WTC11 (cell line): ENCODE measurements at regions not wholly inside any gene's neighbourhood (a gene's known extent, or its start where the extent isn't known, plus 50 kb on each side); places are given as distances from the start of the nearest gene placed in this dataset.

ENCODE experiments used
- ATAC-seq: fragments of 200-7000 bp; cut with Tn5 transposase; 2 replicates; pipeline ENCODE4 v1.10.0; 2021; ENCODE audit warnings: mild to moderate bottlenecking, moderate library complexity
- CTCF ChIA-PET: fragments of 300-600 bp; sonication (Branson Sonifier 250); formaldehyde crosslinking; loops from one replicate; lab custom pipeline; 2021; ENCODE audit warnings: antibody characterized with exemption; lab: Charles Lee
- POLR2A ChIA-PET: fragments of 350-600 bp; sonication (Branson Sonifier 250); formaldehyde crosslinking; loops from one replicate; lab custom pipeline; 2021; ENCODE audit warnings: antibody characterized with exemption; lab: Charles Lee
- DNase-seq: peaks from one replicate; pipeline ENCODE4 v3.0.0; 2021; ENCODE audit warnings: low spot score
- H3K27ac Mint-ChIP-seq: 2 replicates; pipeline ENCODE4 v1.8.0; 2021; ENCODE audit warnings: mixed read lengths
- H3K27me3 Mint-ChIP-seq: 2 replicates; pipeline ENCODE4 v1.8.0; 2021; ENCODE audit warnings: low read depth, mild to moderate bottlenecking, moderate library complexity, mixed read lengths
- H3K36me3 Mint-ChIP-seq: 2 replicates; pipeline ENCODE4 v1.8.0; 2021; ENCODE audit warnings: mixed read lengths
- H3K4me1 Mint-ChIP-seq: 2 replicates; pipeline ENCODE4 v1.8.0; 2022; ENCODE audit warnings: mixed read lengths
- H3K4me3 Mint-ChIP-seq: 2 replicates; pipeline ENCODE4 v1.8.0; 2021; ENCODE audit warnings: mild to moderate bottlenecking, moderate library complexity, mixed read lengths
- H3K9me3 Mint-ChIP-seq: 2 replicates; pipeline ENCODE4 v1.8.0; 2021; ENCODE audit warnings: mixed read lengths
- E2F1 ChIP-seq: sonication (generic); formaldehyde crosslinking; IDR thresholded peaks from 2 replicates; pipeline ENCODE4 v1.8.0; 2022; ENCODE audit warnings: mild to moderate bottlenecking, missing genetic modification reagents
- GRHL2 ChIP-seq: fragments of 250-450 bp; sonication (Bioruptor Pico); IDR thresholded peaks from 2 replicates; pipeline ENCODE4 v1.8.0; 2022; ENCODE audit warnings: mild to moderate bottlenecking, moderate library complexity; ENCODE audit not compliant: insufficient replicate concordance, severe bottlenecking
- JUN ChIP-seq: sonication (generic); formaldehyde crosslinking; IDR thresholded peaks from 2 replicates; pipeline ENCODE4 v1.8.0; 2023; ENCODE audit warnings: mild to moderate bottlenecking, missing genetic modification reagents
- MYBL2 ChIP-seq: sonication (generic); formaldehyde crosslinking; IDR thresholded peaks from 2 replicates; pipeline ENCODE4 v1.8.1; 2023; ENCODE audit warnings: mild to moderate bottlenecking, moderate library complexity, missing genetic modification reagents
- PRDM15 ChIP-seq: sonication (generic); formaldehyde crosslinking; IDR thresholded peaks from 2 replicates; pipeline ENCODE4 v1.8.0; 2022; ENCODE audit warnings: missing genetic modification reagents
- RELA ChIP-seq: sonication (generic); formaldehyde crosslinking; IDR thresholded peaks from 2 replicates; pipeline ENCODE4 v1.8.1; 2022; ENCODE audit warnings: missing genetic modification reagents, mild to moderate bottlenecking, borderline replicate concordance
- SOX15 ChIP-seq: fragments of 250-450 bp; sonication (Bioruptor Pico); IDR thresholded peaks from 2 replicates; pipeline ENCODE4 v1.9.0; 2021; ENCODE audit warnings: mild to moderate bottlenecking
- SP1 ChIP-seq: sonication (generic); formaldehyde crosslinking; conservative IDR thresholded peaks from 2 replicates; pipeline ENCODE4 v1.8.1; 2022; ENCODE audit warnings: missing genetic modification reagents
- STAT6 ChIP-seq: sonication (generic); formaldehyde crosslinking; conservative IDR thresholded peaks from 2 replicates; pipeline ENCODE4 v1.8.1; 2023; ENCODE audit warnings: mild to moderate bottlenecking, low read depth, missing genetic modification reagents, moderate library complexity
- TEAD1 ChIP-seq: sonication (generic); formaldehyde crosslinking; IDR thresholded peaks from 2 replicates; pipeline ENCODE4 v1.8.0; 2022; ENCODE audit warnings: mild to moderate bottlenecking, missing genetic modification reagents
- TP53 ChIP-seq: sonication (generic); formaldehyde crosslinking; IDR thresholded peaks from 2 replicates; pipeline ENCODE4 v1.8.1; 2023; ENCODE audit warnings: mild to moderate bottlenecking, missing genetic modification reagents
- USF2 ChIP-seq: sonication (generic); formaldehyde crosslinking; IDR thresholded peaks from 2 replicates; pipeline ENCODE4 v1.8.1; 2023; ENCODE audit warnings: mild to moderate bottlenecking, missing genetic modification reagents, moderate library complexity
- ZBTB21 ChIP-seq: sonication (generic); formaldehyde crosslinking; IDR thresholded peaks from 2 replicates; pipeline ENCODE4 v1.8.1; 2023; ENCODE audit warnings: mild to moderate bottlenecking, missing genetic modification reagents, borderline replicate concordance
- ZNF121 ChIP-seq: sonication (generic); formaldehyde crosslinking; IDR thresholded peaks from 2 replicates; pipeline ENCODE4 v1.8.0; 2023; ENCODE audit warnings: missing genetic modification reagents
- ZNF396 ChIP-seq: fragments of 250-450 bp; sonication (Bioruptor Pico); IDR thresholded peaks from 2 replicates; pipeline ENCODE4 v1.8.0; 2021; ENCODE audit warnings: mild to moderate bottlenecking, moderate library complexity, borderline replicate concordance
- TF ChIP-seq, protein P1 (sequence below): sonication (generic); formaldehyde crosslinking; IDR thresholded peaks from 2 replicates; pipeline ENCODE4 v1.8.1; 2022; ENCODE audit warnings: mild to moderate bottlenecking, moderate library complexity, missing genetic modification reagents
- TF ChIP-seq, protein P2 (sequence below): sonication (generic); formaldehyde crosslinking; IDR thresholded peaks from 2 replicates; pipeline ENCODE4 v1.8.1; 2022; ENCODE audit warnings: missing genetic modification reagents, borderline replicate concordance
- TF ChIP-seq, protein P3 (sequence below): sonication (generic); formaldehyde crosslinking; IDR thresholded peaks from 2 replicates; pipeline ENCODE4 v1.8.1; 2023; ENCODE audit warnings: mild to moderate bottlenecking, missing genetic modification reagents, borderline replicate concordance

GRCh38 chr1:234927312-234927970, 201.2 kb downstream of the TOMM20 start:
- TF ChIP-seq STAT6 (no peak), E2F1 (CRISPR knock-in tag) (no peak), GRHL2 (CRISPR knock-in tag) (no peak), ZNF121 (CRISPR knock-in tag) (no peak), TP53 (no peak), RELA (CRISPR knock-in tag) (no peak), ZNF396 (CRISPR knock-in tag) (no peak)
- CTCF ChIA-PET: no interaction called here
- ATAC-seq (no peak), DNase-seq (no peak)
- H3K4me3 Mint-ChIP-seq: no peak overlapping the region
- H3K27ac Mint-ChIP-seq: no peak overlapping the region
- POLR2A ChIA-PET: no interaction called here
- peaks cover 39% of the 10 kb centered on the region for H3K4me1 Mint-ChIP-seq
- peaks cover 6% of the 10 kb centered on the region; the same call in 1 of the 2 replicates for H3K9me3 Mint-ChIP-seq
- no peaks in the 10 kb centered on the region for H3K36me3 Mint-ChIP-seq
- H3K27me3 Mint-ChIP-seq: peaks cover 6% of the 10 kb centered on the region

DNA sequence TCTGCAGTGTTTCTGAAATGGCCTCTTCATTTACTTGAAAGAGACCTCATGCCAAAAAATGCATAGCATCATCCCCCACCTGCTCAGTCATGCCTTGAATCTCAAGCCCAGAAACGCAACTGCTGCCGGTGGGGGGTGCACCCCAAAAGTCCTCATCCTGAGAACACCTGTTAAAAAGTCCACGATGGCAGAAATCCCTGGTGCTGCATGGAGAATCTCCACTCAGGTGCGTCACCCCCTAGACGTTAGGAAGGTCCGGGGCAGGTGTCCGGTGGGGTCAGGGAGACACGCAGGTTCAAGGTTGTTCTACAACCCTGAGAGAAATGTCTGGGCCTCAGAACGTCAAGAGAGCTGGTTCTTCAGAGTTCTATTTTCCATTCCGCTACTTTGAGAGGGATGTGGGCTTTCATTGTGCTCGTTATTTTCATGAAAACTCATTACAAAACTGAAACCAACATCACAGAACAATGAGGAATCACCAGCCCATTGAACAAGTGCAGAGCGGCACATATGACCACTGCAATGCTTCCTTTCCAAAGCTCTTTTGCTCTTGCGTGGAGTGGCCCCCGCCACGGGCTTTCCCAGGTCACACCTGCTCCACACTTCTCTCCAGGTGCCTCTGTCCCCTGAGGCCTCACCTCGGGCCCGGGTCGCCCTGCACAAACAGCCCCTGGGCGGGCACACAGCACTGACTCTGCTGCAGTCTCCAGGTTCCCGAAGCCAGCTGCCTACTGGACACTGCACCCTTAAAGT, 201.9 kb downstream of the TOMM20 start:
- Mint-ChIP-seq H3K9me3 (peaks cover 6% of the 10 kb centered on the region; the same call in 1 of the 2 replicates), H3K27me3 (peaks cover 6% of the 10 kb centered on the region), H3K4me3 (no peak overlapping the region), H3K4me1 (peaks cover 33% of the 10 kb centered on the region), H3K27ac (no peak overlapping the region), H3K36me3 (no peaks in the 10 kb centered on the region)
- no peak for ATAC-seq
- ChIA-PET CTCF (no interaction called here), POLR2A (interaction anchor here (0.7 kb wide), 1 partner anchor 9 kb away, joined by 3 read pairs; no protein-coding TSS in a partner anchor)
- TF ChIP-seq SP1 (CRISPR knock-in tag) (no peak), MYBL2 (no peak), USF2 (CRISPR knock-in tag) (no peak), TEAD1 (CRISPR knock-in tag) (no peak), SOX15 (CRISPR knock-in tag) (no peak), PRDM15 (CRISPR knock-in tag) (no peak), ZBTB21 (no peak), JUN (CRISPR knock-in tag) (no peak)
- TF ChIP-seq, protein P1, sequence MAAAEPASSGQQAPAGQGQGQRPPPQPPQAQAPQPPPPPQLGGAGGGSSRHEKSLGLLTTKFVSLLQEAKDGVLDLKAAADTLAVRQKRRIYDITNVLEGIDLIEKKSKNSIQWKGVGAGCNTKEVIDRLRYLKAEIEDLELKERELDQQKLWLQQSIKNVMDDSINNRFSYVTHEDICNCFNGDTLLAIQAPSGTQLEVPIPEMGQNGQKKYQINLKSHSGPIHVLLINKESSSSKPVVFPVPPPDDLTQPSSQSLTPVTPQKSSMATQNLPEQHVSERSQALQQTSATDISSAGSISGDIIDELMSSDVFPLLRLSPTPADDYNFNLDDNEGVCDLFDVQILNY (CRISPR knock-in tag): no peak
- TF ChIP-seq, protein P2, sequence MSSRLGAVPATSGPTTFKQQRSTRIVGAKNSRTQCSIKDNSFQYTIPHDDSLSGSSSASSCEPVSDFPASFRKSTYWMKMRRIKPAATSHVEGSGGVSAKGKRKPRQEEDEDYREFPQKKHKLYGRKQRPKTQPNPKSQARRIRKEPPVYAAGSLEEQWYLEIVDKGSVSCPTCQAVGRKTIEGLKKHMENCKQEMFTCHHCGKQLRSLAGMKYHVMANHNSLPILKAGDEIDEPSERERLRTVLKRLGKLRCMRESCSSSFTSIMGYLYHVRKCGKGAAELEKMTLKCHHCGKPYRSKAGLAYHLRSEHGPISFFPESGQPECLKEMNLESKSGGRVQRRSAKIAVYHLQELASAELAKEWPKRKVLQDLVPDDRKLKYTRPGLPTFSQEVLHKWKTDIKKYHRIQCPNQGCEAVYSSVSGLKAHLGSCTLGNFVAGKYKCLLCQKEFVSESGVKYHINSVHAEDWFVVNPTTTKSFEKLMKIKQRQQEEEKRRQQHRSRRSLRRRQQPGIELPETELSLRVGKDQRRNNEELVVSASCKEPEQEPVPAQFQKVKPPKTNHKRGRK (CRISPR knock-in tag): no peak
- TF ChIP-seq, protein P3, sequence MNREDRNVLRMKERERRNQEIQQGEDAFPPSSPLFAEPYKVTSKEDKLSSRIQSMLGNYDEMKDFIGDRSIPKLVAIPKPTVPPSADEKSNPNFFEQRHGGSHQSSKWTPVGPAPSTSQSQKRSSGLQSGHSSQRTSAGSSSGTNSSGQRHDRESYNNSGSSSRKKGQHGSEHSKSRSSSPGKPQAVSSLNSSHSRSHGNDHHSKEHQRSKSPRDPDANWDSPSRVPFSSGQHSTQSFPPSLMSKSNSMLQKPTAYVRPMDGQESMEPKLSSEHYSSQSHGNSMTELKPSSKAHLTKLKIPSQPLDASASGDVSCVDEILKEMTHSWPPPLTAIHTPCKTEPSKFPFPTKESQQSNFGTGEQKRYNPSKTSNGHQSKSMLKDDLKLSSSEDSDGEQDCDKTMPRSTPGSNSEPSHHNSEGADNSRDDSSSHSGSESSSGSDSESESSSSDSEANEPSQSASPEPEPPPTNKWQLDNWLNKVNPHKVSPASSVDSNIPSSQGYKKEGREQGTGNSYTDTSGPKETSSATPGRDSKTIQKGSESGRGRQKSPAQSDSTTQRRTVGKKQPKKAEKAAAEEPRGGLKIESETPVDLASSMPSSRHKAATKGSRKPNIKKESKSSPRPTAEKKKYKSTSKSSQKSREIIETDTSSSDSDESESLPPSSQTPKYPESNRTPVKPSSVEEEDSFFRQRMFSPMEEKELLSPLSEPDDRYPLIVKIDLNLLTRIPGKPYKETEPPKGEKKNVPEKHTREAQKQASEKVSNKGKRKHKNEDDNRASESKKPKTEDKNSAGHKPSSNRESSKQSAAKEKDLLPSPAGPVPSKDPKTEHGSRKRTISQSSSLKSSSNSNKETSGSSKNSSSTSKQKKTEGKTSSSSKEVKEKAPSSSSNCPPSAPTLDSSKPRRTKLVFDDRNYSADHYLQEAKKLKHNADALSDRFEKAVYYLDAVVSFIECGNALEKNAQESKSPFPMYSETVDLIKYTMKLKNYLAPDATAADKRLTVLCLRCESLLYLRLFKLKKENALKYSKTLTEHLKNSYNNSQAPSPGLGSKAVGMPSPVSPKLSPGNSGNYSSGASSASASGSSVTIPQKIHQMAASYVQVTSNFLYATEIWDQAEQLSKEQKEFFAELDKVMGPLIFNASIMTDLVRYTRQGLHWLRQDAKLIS (CRISPR knock-in tag): no peak
- DNase-seq: no peak
